ENCODE measurements at regions not wholly inside any gene's neighbourhood (a gene's known extent, or its start where the extent isn't known, plus 50 kb on each side); places are given as distances from the start of the nearest gene placed in this dataset.

DNA sequence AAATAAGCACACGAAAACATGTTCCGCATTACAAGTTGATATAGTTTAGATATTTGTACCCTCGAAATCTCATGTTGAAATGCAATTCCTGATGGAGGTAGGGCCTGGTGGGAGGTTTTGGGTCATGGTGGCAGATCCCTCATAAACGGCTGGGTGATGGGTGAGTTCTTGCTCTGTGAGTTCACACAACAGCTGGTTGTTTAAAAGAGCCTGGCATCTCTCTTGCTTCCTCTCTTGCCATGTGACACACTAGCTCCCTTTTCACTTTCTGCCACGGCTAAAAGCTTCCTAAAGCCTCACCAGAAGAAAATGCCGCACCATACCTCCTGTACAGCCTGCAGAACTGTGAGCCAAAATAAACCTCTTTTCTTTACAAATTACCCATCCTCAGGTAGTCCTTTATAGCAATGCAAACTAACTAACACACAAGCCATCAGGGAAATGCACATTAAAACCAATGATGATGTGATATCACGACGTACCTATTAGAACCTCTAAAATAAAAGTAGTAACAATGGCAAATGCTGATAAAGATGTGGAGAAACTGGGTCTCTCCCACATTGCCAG lies 188.5 kb downstream of the ANAPC1 start:
- DNase-seq (ENCODE audit: low spot score), result no peak

DNA sequence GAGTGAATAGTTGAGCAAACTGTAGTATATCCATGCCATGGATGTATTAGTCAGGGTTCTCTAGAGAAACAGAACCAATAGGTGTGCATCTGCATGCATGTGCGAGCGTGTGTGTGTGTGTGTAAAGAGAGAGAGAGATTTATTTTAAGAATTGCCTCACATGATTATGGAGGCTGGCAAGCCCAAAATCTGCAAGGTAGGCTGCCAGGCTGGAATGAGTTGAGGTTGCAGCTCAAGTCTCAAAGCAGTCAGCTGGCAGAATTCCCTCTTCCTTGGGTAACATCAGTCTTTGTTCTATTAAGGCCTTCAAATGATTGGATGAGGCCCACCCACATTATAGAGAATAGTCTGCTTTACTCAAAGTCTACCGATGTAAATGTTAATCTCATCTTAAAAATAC lies 187.8 kb downstream of the ANAPC1 start:
- no peak for DNase-seq (ENCODE audit: low spot score)

DNA sequence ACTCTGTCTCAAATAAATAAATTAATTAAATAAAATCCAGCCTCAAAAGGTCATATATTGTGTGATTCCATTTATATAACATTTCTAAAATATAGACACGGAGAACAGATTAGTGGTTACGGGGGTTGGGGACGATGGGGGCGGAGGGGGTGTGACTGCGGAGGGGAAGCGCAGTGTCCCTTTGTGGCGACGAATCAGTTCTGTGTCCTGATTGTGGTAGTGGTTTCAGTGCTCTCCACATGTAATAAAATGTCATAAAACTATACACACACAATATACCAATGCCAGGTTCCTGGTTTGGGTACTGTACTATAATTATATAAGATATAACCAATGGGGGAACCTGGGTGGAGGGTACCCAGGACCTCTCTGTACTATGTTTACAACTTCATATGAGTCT lies 186.4 kb downstream of the ANAPC1 start:
- DNase-seq (ENCODE audit: low spot score), result no peak

DNA sequence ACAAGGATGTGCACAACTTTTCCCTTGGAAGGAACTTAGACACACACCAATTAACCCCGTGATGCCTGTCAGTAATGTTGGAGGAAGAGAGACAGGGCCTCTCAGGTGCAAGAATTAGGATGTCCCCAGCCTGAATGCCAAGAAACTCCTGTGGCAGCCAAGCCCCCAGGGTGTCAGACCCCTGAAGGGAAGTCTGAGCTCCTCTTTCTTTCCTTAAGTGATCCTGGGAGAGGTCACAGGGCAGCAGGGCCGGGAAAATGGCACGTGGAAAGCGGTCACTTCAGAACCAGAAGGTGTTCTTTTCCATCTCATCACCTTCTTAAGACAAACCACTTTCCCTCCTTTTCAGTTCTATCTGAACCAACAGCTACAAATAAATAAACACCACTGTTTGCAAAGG lies 185.9 kb downstream of the ANAPC1 start:
- DNase-seq (ENCODE audit: low spot score), result no peak

DNA sequence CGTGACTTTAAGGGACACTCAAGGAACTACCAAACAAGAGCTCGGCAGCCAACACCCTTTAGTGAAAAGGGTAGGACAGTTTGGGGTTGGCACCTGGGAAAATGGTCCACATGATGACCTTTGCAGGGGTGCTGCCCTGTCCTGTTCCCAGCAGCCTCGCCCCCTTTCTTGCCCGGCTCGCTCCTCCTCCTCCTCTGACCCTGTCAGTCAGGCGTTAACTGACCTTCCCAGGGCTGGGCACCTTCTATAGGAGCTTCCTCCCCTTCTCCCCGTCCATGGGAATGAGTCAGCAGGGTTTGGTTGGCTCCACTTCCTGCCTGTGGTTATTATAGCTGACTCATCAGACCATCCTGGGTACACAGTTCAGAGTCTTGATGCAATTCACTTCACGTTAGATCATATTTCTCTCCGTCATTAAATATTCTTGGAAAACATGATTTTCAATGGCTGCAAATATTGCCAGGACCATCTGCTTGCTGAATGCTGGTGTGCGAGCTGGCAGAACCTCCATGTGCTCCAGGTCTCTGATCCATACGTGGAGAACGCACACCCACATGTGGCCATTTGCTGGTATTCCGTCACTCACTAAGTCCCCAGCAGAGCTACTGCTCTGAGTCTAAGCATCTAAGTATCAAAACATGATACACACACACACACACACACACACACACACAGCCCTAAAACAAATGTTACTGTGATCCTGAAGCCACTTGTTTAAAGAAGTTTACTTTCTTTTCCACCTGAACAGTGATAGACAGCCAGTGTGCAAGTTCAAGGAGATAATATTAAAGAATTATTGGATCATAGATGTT lies 185.0 kb downstream of the ANAPC1 start:
- DNase-seq (ENCODE audit: low spot score), result peak; percentile 91

DNA sequence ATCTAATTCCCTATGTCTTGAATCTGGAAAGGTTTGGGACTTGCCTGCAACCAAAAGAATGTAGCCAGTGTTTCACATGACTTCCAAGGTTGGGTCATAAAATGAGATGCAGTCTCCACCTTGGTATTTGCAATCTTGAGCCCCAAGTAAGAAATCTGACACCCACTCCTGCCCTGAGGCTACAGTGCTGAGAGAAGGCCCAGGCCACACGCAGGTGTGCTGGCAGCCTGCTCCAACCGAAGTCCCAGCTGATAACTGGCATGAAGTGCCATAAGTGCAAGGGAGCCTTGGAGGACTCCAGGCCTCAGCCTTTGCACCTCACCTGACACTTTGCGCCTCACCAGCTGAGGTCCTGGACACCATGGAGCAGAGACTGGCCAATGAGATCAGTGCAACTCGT lies 182.7 kb downstream of the ANAPC1 start:
- no peak for DNase-seq (ENCODE audit: low spot score)

DNA sequence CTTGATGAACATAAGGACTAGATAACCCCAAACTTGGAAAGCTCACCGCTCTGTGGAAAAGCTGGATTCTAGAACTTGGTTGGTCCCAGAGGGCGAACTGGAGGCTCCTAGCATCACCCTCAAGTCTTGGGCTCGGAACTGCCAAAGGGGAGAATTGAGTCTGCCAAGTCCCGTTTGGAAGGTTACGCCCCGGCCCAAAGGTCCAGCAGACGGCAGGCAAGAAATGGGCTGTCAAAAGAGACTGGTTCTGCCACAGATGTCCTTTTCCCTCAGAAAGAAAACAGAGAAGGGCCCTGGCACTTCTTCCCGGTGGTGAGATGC lies 182.2 kb downstream of the ANAPC1 start:
- DNase-seq (ENCODE audit: low spot score), result no peak

DNA sequence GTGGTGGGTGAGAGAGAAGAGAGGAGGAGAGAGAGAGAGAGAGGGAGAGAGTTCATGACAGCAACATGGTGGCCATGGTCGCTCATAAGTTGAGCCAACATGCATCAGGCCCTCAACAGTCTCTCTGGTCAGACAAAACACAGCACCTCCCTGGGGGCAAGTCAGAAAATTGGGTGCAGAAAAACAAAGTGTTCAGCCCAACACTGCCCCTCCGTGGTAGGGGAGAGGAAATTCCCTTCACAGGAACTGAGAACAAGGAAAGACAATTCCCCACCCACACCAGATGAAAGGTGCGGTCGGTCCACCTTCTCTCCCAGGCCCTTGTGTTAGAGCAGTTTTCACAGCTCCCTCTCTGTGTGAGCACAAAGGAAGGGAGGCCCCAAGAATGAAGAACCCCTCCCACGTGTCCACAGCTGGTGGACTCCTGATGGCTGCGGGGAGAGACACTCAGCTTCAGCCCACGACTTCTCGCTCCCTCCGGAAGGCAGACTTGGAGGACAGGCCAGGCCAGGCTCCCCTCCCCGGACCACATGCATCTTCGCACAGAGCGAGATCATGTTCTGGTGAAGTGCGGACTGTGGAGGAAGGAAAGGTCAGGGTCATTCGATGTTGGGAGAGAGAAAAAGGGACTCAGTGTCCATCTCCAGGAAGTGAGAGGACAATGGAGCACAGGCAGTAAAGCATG lies 181.7 kb downstream of the ANAPC1 start:
- DNase-seq (ENCODE audit: low spot score), result peak; percentile 79

DNA sequence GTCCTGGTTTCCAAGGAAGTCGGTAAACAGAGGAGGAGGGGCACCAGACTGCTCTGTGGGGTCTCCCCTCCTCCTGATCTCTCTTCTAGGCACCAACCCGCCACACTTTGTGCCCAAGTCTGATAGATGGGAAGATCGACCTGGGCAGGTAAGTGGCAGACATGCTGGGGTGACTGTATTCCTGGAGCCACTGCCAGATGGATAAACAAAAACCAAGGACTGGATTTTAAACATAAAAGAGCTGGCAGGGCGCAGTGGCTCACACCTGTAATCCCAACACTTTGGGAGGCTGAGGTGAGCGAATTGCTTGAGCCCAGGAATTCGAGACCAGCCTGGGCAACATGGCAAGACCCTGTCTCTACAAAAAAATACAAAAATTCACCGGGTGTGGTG lies 181.2 kb downstream of the ANAPC1 start:
- DNase-seq (ENCODE audit: low spot score), result no peak

DNA sequence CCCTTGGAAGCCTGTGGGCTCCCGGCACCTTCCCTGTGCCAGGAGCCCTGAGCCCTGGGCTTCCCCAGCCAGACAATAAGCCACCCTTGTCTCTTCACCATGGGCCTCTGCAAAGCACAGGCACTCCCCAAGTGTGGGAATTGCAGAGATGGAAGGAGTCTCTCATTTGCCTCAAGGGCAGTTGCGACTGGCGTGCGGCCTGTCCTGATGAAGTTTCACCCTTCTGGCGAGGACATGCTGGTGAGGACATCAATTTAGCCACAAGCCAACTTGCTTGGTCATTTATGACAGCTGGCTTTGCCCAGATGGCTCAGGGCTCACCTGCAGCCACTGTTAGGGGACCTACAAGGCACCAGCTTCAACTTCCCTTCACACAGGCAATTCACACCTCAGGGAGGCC lies 180.2 kb downstream of the ANAPC1 start:
- DNase-seq (ENCODE audit: low spot score), result no peak

DNA sequence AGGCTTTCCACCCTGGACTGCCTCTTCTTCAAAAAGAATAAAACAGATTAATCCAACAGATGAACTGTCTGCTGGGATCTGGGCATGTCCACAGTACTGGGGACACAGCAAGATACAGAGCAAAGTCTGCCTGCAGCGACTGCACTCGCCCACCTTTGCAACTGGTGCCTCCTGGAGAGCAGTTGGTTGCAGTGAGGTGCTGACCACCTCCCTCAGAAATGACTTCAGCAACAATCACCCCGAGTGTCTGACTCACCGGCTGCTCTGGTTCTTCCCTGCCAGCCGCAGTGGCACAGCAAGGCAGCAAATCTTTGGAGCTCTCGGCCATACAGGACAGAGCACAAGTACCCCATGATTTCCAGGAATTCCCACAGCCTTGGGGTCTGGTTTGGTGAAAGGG lies 179.7 kb downstream of the ANAPC1 start:
- DNase-seq (ENCODE audit: low spot score), result no peak

DNA sequence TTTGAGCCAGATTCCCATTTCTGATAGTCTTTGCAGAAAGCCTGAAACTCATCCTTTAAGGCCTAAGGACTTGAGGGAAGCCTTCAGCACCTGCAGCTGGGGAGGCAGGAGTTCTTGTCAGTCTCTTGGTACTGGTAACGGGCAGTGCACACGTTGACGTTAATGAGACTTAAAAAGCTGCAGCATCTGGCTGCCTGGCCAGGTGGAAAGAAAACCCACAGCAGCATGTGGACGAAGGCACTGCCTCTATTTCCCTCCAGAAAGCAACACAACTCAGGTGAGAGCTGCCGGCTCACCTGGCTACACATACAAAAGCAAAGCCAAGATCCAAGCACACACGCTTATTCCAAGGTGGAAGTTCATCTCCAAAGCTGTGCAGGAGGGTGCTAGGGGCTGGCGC lies 178.8 kb downstream of the ANAPC1 start:
- DNase-seq (ENCODE audit: low spot score), result no peak

DNA sequence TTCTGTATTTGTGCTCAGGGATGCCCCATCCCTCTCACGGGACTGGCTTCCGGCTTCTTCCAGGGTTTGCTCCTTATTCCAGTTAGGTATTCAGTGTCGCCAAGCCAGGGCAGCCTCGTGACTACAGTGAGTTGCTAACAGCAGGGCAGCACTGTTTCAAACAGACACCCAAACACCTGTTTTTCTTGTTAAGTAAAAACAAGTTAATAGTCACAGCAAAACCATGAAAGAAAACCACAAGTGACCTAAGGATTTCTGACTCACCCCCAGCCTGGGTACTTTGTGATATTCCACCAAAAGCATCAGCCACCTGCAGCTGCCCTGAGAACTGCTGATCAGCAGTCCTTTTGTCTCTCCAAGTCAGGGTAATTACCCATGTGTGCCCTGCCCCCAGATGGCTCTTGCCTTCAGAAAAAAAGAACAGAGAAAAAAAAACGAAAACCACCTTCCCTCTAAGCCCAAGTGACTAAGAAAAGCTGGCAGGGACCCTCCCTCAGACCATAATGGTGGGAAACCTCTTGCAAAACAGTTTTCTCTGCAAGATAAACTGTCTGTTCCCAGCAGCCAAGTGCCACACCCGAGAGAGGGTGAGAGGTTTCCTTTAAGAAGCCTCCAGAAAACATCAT lies 178.2 kb downstream of the ANAPC1 start:
- no peak for DNase-seq (ENCODE audit: low spot score)

DNA sequence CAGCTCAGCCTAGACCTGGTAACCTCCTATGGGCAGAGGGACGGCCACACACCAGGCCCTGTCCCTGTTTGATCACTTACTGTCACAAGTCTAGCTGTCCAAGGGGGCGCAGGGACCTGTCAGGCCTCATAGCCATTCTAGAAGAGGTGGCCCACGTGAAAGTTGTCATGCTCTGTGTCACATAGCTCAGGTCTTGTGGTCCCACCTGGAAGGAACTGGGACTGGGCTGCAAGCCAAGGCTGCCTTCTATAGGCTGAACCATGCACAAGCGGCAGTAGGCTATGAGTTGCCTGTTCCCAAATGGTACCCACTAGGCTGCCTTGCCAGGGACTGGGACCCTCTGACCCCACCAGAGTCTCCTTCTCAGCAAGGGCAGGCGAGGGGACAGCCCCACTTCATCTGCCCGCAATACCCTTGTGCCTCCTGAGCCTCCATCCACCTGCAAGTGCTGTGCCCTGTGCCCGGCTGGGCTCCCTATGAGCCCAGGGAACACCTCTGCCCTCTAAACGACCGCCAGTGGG lies 177.5 kb downstream of the ANAPC1 start:
- DNase-seq (ENCODE audit: low spot score), result no peak

DNA sequence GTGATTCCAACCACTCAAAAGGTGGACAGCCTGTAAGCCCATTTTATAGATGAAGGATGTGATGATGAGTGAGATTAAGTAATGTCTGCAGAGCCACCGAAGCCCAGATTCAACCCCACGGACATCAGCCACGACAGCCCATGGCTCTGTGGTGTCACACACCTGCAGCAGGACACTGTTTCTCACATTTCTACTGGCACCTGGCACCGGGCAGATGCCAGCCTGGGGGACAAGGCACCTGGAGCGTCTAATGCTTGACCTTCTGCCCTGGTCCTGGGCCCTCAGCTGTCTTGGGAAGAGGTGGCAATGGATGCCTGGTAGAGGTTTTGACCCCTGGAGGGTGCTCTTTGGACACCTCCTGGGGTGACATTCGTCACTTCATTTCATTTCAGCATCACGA lies 176.3 kb downstream of the ANAPC1 start:
- DNase-seq (ENCODE audit: low spot score), result no peak

DNA sequence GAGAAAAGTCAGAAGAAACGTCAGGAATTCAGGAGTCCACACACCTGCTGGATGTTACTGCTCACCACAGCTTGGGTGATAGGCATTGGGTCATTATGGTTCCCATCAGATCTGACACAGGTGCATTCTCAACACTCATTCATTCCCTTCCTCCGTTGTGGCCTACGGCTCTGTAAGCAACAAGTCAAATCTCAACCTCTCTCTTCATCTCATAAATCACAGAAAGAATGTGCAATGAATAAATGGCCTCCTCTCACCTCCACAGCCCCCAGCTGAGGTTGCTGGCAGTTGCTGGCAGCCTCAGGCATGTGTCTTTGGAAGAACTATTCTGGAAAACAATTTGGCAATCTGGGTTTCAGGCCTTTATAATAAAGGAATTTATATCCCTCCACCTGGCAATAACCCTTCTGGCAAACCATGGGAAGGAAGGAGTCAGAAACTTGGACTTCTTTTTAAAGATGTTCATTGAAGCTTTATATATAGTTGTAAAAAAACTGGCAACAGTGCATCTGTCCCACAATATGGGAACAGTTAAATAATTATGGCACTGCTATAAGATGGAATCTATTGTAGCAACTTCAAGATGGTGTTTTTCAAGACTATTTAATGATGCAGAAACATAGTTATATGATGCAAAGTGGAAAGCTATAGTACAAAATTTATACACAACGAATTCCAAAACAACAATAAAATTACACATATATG lies 175.4 kb downstream of the ANAPC1 start:
- no peak for DNase-seq (ENCODE audit: low spot score)

DNA sequence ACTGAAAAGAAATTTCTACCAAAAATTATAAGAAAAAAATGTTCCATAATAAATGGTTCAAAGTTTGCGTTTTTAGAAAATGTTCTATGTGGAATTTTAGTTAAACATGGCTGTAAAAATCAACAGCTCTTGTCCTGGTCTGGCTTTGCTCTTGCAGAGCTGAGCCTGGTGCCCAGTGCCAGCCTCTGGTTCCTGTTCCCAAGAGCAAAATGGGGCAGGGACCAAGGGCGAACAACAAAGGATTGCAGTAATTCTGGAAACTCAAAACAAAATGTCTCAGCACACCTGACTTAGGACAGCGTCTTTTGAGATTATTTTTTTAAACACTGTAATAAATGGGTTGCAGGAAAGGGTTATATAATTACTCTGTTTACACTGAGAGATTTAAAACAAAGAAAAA lies 174.7 kb downstream of the ANAPC1 start:
- no peak for DNase-seq (ENCODE audit: low spot score)

DNA sequence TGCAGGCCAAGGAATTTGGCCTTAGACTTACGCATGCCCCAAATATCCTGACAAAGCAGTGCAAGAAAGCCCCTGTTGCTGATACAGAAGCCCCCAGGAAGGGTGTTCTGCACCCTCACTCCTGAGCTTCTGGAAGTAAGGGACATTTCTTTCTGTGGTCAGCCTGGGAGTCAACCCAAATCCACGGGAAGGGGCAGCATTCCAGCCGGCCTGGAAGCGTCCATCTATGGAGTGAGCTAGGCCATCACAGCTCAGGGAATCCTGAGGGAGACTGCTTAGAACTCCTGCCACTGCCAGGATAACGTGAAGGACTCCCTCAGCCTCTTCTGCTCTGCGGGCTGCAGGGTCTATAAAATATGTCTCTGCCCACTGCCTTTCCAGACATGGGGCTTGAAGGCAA lies 173.9 kb downstream of the ANAPC1 start:
- DNase-seq (ENCODE audit: low spot score), result no peak

DNA sequence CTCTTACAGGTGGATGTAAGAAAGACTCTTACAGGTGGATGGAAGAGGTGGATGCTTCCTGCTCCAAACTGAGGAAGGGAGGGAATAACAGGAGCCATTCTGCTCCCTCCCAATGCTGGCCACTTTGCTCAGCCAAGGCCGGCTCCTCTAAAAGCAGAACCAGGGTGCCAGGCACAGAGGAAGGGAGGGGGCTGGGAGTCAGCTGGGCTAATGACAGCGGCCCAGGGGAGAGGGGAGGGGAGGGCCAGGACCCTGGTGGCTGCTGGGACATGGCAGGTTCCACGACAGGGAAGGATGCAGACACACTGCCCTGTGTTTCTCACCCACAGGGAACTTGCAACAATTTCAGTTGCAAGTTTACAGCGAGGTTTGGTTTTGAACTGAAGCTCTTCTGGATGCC lies 173.4 kb downstream of the ANAPC1 start:
- no peak for DNase-seq (ENCODE audit: low spot score)

DNA sequence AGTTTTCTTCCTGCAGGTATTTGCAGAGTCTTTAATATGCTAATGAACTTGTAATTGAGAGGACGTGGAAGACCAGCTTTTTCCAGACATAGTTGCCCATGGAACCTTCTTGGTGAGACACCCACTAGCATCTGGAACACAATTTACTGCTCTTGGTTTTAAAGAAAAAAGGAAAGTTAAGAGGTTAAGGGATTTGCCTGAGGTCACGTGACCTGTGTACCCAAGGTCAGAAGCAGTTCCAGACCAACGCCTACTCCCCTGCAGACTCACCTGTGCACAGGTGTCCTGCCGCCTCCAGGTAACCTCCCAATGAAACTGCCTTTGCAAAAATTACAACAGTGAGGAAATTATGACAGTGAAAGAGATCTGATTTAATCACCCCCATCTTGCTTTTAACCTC lies 172.7 kb downstream of the ANAPC1 start:
- DNase-seq (ENCODE audit: low spot score), result no peak

DNA sequence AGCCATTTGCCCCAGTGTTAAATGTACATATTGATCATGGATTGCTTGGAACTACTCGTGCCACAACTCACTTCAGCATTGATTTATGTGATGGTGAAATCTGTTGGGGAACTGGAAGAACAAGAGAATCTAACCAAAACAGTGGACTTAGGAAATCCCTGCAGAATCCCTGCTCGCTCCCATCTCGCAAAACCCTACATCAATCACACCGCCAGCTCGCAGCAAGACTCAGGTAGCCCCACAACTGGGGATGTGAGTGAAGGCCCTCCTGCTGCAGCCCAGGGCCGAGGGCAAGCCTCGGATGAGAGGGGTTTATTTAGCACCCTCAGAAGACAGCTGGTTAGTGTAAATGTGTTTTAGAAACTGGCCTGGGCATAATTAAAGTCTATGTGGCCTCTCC lies 171.6 kb downstream of the ANAPC1 start:
- no peak for DNase-seq (ENCODE audit: low spot score)

DNA sequence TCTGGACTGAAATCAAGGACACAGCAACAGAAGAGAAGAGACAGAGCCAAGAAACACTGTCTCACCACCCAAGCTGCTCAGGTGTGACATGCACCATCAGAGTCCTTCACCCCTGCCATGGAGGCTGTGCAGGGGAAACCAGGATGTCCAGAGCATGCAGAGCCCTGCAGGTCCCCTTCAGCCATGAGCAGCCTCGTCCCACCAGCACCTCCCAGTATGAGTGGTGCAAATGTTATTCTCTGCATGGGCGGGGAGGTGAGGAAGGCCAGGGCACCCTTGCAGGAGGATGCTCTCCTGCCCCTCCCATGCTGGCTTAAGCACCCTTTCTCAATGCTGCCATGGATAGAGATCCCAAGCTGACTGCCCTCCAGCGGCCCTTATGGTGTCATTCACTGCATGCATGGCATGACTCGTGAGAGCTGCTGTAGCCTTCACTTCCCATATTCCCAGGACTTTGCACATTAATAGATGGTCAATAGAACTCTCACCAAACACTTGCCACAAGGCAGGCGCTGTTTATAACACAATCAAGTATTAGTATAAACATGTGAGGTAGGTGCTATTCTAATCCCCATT lies 171.0 kb downstream of the ANAPC1 start:
- DNase-seq (ENCODE audit: low spot score), result no peak
